ENCODE measurements at regions not wholly inside any gene's neighbourhood (a gene's known extent, or its start where the extent isn't known, plus 50 kb on each side); places are given as distances from the start of the nearest gene placed in this dataset.

DNA sequence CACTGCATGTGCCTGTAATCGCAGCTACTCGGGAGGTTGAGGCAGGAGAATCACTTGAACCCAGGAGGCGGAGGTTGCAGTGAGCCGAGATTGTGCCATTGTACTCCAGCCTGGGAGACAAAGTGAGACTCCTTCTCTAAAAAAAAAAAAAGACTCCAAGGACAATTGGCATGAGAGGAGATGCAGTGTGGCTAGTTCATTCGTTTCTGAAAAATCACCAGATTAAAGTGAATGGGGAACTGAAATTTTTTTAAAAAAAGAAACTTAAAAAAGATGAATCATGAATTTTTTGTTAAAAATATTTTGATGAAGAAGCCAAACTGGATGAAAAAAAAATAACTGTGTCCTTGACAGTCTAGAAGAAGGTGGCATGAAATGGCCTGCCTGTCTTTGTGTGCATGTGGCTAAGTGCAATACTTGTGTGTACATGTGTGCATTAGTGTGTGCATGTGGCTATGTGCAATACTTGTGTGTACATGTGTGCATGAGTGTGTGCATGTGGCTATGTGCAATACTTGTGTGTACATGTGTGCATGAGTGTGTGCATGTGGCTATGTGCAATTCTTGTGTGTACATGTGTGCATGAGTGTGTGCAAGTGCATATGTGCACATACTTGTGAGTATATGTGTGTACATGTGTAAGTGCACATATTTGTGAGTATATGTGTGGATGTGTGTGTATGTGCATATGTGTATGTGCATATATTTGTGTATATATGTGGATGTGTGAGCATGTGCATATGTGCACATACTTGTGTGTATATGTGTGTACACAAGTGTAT is 391.7 kb upstream of the KLF6 start:
- no peak overlapping the region for H3K4me3 ChIP-seq (ENCODE audit: low read depth, low read length)
- no peak for TF ChIP-seq CTCF (IDR thresholded peaks at IDR 0.05; ENCODE audit: low read depth, low read length, missing control alignments)
- no peak for DNase-seq (ENCODE audit: low read depth)

DNA sequence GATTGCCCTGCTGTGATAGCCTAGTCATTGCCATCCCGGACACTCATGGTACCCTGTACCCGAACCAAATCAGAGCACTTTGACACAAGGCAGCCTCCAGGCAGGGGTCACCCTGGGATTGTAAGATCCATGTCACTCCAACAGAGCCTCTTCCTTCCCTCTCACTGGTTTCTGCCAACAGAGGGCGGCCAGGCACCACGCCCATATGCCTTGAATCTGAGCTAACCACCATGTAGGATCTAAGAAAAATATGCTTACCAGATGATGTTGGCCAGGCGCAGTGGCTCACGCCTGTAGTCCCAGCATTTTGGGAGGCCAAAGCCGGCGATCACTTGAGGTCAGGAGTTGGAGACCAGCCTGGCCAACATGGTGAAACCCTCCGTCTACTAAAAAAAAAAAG is 389.2 kb upstream of the KLF6 start:
- no peak for TF ChIP-seq CTCF (IDR thresholded peaks at IDR 0.05; ENCODE audit: low read depth, low read length, missing control alignments)
- DNase-seq (ENCODE audit: low read depth): no peak

DNA sequence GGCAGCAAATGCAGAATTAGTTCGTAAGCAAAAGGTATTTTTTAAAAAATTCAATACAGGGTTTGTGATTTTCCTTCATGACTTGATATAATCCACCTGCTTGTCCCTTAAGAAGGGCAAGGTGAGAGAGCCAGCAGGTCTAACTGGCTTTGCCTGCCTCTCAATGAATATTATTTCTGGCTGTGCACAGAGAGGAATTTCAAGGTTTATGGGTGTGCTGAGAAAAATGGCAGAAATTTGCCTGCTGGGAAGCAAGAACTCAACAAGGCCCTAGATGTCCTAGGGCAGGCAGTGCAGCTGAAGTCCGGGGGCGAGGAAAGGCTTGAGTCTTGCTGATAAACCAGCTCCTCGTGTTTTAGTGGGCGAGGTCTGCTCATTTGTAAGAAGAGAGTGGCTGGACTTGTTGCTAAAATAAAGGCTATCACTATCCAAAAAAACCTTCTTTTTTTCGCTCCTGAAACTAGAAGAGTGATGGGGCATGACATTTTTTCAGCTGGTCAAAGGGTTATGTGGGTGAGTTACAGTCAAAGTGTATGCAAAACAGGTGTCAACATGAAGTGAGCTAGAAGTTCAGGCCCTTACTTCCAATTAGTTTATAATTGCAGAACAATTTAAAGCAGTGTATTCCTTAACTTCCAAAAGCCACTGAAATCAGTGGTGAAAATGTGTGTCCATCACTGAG is 385.8 kb upstream of the KLF6 start:
- TF ChIP-seq CTCF (IDR thresholded peaks at IDR 0.05; ENCODE audit: low read depth, low read length, missing control alignments): no peak
- no peak overlapping the region for H3K4me3 ChIP-seq (ENCODE audit: low read depth, low read length)
- DNase-seq (ENCODE audit: low read depth): no peak

More for the DNA sequence above, 389.2 kb upstream of the KLF6 start:
- H3K4me3 ChIP-seq (ENCODE audit: low read depth, low read length): no peak overlapping the region

DNA sequence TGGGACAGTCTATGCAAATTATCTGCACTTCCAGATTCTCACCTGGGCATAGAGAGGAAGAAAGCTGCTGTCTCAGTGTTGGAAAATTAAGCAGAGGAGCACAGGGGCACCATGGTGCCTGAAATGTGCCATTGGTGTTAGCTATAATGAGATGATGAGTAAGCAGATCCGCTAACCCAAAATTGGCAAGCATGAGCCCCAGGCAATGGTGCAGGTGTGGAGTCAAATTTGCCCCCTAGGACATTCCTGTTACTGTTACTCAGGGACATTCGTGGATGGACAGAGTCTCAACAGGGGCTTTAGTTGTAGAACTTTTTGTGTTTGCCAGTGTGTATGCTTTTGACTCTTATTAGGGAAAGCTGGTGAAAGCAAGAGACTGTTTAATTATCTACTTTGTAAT is 385.2 kb upstream of the KLF6 start:
- TF ChIP-seq CTCF (IDR thresholded peaks at IDR 0.05; ENCODE audit: low read depth, low read length, missing control alignments): no peak
- H3K4me3 ChIP-seq (ENCODE audit: low read depth, low read length): no peak overlapping the region
- DNase-seq (ENCODE audit: low read depth): no peak

DNA sequence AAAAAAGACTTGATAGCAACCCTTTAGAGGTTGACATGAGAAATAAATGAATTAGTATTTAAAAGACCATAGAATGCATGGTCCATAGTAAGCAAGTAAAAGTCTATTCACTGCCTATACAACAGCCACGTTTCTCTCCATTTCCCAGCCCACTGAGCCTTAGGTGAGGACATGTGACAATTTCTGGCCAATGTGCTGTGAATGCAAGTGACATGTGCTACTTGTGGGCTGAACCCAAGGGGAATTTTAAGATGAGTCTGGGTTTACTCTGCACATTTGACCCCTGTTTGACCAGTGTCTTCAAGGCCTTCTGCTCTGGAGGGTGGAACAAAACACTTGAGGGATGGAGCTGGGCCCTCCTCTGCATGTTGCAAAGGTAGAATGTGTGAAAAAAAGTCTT is 384.4 kb upstream of the KLF6 start:
- no peak for DNase-seq (ENCODE audit: low read depth)
- TF ChIP-seq CTCF (IDR thresholded peaks at IDR 0.05; ENCODE audit: low read depth, low read length, missing control alignments): no peak
- H3K4me3 ChIP-seq (ENCODE audit: low read depth, low read length): no peak overlapping the region

GRCh38 chr10:4167216-4167615 is 382.2 kb upstream of the KLF6 start:
- no peak for TF ChIP-seq CTCF (IDR thresholded peaks at IDR 0.05; ENCODE audit: low read depth, low read length, missing control alignments)
- no peak overlapping the region for H3K4me3 ChIP-seq (ENCODE audit: low read depth, low read length)

More at GRCh38 chr10:4167216-4167615, 382.2 kb upstream of the KLF6 start:
- no peak for DNase-seq (ENCODE audit: low read depth)

Data from GM12864 (cell line).